Neural progenitor cell (in vitro differentiated cells): ENCODE measurements at regions not wholly inside any gene's neighbourhood (a gene's known extent, or its start where the extent isn't known, plus 50 kb on each side); places are given as distances from the start of the nearest gene placed in this dataset.

Experiments
- EZH2 ChIP-seq: fragments of 200-600 bp; sonication (generic); IDR thresholded peaks from 2 replicates; pipeline ENCODE4 v1.6.1; 2017; ENCODE audit warnings: antibody characterized with exemption, mild to moderate bottlenecking, moderate library complexity
- EZH2phosphoT487 ChIP-seq: fragments of 200-600 bp; sonication (generic); IDR thresholded peaks from 2 replicates; pipeline ENCODE4 v1.6.1; 2017; ENCODE audit warnings: antibody characterized with exemption
- TF ChIP-seq, protein P1 (sequence below): fragments of 200-600 bp; sonication (generic); IDR thresholded peaks from 2 replicates; pipeline ENCODE4 v1.5.1; 2017; ENCODE audit warnings: antibody characterized with exemption, mild to moderate bottlenecking

DNA sequence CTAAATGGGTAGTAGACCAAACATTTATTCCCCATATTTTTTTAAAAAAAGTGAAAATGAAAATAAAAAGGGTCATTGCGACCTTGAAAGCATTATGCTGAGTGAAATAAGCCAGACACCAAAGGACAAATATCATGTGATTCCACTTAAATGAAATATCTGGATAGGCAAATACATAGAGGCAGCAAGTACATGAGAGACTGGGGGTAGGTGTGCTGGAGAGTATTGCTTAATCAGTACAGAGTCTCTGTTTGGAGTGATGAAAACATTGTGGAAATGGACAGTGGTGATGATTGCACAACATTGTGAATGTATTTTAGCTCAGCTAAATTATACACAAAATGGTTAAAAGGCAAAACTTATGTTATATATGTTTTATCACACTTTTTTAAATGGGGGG is 169.4 kb downstream of the AKR1D1 start:
- TF ChIP-seq EZH2, result no peak
- TF ChIP-seq, protein P1, sequence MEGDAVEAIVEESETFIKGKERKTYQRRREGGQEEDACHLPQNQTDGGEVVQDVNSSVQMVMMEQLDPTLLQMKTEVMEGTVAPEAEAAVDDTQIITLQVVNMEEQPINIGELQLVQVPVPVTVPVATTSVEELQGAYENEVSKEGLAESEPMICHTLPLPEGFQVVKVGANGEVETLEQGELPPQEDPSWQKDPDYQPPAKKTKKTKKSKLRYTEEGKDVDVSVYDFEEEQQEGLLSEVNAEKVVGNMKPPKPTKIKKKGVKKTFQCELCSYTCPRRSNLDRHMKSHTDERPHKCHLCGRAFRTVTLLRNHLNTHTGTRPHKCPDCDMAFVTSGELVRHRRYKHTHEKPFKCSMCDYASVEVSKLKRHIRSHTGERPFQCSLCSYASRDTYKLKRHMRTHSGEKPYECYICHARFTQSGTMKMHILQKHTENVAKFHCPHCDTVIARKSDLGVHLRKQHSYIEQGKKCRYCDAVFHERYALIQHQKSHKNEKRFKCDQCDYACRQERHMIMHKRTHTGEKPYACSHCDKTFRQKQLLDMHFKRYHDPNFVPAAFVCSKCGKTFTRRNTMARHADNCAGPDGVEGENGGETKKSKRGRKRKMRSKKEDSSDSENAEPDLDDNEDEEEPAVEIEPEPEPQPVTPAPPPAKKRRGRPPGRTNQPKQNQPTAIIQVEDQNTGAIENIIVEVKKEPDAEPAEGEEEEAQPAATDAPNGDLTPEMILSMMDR, result no peak
- no peak for TF ChIP-seq EZH2phosphoT487
